ENCODE measurements at regions not wholly inside any gene's neighbourhood (a gene's known extent, or its start where the extent isn't known, plus 50 kb on each side); places are given as distances from the start of the nearest gene placed in this dataset.

DNA sequence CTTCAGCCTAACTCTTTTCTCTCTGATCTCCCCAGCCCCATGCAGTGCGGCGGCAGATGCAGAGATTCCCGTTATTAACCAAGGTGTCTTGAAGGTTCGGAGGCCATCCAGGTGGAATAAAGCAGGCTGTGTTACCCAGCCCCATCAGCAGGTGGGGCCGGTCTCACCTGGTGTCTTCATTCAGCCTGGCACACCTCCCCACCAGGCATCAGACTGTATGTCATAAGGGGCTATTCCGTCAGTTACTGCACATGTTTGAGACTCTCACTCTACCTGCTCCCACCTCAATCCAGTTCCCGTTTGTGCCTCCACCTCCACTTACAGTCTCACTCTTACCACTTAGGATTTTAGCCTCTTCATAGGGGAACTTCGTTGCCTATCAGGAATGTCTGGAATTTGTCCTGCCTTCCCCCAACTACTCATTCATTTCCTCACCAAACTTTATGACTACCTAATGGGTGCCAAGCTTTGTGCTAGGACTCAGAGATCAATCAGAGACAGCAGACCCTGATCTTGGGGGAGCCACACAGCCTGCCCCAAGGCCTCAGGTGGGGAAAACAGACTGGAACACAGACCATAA, 170.2 kb downstream of the PLPP3 start:
- peak; percentile 41 for TF ChIP-seq CTCF (IDR thresholded peaks at IDR 0.05; ENCODE audit: low read length)
- no peak for TF ChIP-seq EZH2 (IDR thresholded peaks at IDR 0.05; ENCODE audit: borderline replicate concordance, low read length)
